GM18498 (cell line): ENCODE measurements at regions not wholly inside any gene's neighbourhood (a gene's known extent, or its start where the extent isn't known, plus 50 kb on each side); places are given as distances from the start of the nearest gene placed in this dataset.
"Not testable (repeated sequence)": the region's sequence is repeated elsewhere in the genome, so short reads cannot be mapped to it uniquely, and the experiment has no call there.

Experiments used
- ATAC-seq: cut with Tn5 transposase; IDR thresholded peaks from one replicate; pipeline ENCODE4 v1.9.1; 2021; ENCODE audit warnings: mild to moderate bottlenecking, moderate library complexity; ENCODE audit not compliant: unreplicated experiment

DNA sequence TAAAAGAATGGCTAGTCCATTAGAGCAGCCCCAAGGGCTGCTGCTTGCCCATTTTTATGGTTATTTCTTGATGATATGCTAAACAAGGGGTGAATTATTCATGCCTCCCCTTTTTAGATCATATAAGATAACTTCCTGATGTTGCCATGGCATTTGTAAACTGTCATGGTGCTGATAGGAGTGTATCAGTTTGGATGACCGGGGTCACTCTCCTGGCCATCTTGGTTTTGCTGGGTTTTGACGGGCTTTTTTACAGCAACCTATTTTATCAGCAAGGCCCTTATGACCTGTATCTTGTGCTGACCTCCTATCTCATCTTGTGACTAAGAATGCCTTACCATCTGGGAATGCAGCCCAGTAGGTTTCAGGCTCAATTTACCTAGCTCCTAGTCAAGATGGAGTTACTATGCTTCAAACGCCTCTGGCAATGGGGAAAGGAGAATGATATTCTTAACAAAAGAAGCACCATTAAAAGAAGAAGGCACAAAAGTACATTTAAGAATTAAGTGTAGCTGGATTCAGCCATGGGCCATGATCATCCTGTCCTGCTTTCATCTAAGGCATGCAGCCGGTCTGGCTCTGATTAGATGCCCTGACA is 1156.0 kb downstream of the PCDH9 start:
- ATAC-seq = no peak

DNA sequence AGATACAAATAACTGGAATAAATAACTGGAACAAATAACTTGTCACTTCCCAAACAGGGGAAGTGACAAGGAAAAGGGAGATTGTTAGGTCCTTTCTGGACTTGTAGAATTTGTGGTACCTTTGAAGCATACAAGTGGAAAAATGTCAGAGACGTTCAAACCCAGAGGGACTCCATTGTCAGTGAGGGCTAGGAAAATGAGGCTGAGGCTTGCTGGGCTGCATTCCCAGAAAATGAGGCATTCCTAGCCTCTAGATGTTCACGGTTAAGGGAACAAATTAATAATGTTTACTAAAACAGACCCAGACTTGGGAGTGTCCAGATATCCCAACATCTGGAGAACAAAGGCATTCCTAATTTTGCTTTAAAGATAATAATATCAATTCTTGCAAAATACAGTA is 1158.0 kb downstream of the PCDH9 start:
- not testable (repeated sequence) for ATAC-seq

- no peak for ATAC-seq
Measured at GRCh38 chr13:66071608-66072007, 1158.5 kb downstream of the PCDH9 start.

DNA sequence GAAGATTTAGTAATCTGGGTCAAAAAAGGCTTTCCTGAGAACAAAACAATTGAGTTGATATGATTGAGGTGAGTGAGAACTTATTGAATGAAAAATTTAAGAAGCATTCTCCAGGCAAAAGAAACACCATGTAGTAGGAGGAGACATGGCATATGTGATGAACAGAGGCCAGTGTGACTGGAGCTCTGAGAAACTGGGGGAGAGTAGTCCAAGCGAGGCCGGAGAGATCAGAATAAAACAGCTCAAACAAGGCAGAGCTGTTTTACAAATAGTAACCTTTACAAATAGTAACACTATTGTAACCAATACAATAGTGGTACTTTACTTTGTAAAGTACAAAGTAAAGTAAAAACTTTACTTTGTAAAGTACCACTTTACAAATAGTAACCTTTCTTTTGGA is 1159.1 kb downstream of the PCDH9 start:
- ATAC-seq = no peak

GRCh38 chr13:66069570-66069969 is 1160.6 kb downstream of the PCDH9 start:
- no peak for ATAC-seq

GRCh38 chr13:66068683-66069082 is 1161.5 kb downstream of the PCDH9 start:
- no peak for ATAC-seq

GRCh38 chr13:66048888-66049287 is 1181.2 kb downstream of the PCDH9 start:
- no peak for ATAC-seq

GRCh38 chr13:66040506-66040905 is 1189.6 kb downstream of the PCDH9 start:
- no peak for ATAC-seq

GRCh38 chr13:66037096-66037495 is 1193.0 kb downstream of the PCDH9 start:
- no peak for ATAC-seq

GRCh38 chr13:66036636-66037035 is 1193.5 kb downstream of the PCDH9 start:
- no peak for ATAC-seq

- ATAC-seq = no peak
Measured at GRCh38 chr13:66036024-66036614, 1194.0 kb downstream of the PCDH9 start.

GRCh38 chr13:66033924-66034323 is 1196.2 kb downstream of the PCDH9 start:
- ATAC-seq = no peak

DNA sequence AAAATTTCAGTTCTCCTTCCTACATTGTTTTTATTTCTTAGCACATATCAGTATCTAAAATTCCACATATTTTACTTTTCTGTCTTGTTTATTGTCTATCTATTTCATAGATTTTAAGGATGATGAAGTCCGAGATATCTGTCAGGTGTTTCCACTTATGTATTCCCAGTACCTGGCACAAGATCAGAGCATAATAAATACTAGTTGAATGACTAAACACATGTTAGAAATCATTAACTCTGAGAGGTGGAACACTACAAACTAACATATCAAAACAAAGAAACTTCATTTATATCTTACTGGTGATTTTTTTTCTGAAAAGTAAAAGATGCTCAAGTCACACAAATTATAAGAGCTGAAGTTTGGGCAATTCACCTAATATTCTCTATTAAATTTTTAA is 1208.3 kb downstream of the PCDH9 start:
- ATAC-seq = no peak

GRCh38 chr13:66014771-66015170 is 1215.4 kb downstream of the PCDH9 start:
- ATAC-seq = no peak

- no peak for ATAC-seq
Measured at GRCh38 chr13:66009241-66009640, 1220.9 kb downstream of the PCDH9 start.

DNA sequence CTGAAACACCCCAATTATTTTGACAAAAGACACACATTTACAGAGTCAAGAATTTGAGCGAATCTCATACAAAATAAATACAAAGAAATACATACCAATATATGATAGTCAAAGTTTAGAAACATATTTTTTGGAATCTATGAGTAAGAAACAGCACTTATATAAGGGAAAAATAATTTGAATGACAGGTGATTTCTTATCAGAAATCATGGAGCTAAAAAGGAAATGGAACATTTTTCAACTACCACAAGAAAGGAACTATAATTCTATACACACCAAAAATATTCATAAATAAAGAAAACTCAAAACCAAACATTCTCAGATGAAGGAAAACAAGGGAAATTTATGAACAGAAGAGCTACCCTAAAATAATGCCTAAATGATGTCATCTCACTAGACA is 1226.6 kb downstream of the PCDH9 start:
- no peak for ATAC-seq

DNA sequence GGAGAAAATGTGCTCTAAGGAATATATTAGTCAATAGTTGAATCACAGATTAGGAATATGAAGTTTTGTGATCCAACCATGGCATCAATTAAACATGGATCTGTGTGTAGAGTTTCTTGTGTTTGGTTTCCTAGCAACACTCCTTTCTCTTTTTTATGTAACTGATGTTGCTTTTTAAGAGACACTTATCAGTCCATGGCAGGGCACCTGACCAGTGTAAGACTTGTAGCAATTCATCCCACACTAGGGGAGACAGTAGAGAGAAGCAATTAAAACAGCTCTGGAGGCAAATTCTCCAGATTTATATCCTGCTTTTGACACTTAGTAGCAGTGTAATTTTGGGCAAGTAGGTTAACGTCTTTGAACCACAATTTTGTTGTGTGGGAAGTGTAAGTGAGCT is 1229.0 kb downstream of the PCDH9 start:
- ATAC-seq = no peak

DNA sequence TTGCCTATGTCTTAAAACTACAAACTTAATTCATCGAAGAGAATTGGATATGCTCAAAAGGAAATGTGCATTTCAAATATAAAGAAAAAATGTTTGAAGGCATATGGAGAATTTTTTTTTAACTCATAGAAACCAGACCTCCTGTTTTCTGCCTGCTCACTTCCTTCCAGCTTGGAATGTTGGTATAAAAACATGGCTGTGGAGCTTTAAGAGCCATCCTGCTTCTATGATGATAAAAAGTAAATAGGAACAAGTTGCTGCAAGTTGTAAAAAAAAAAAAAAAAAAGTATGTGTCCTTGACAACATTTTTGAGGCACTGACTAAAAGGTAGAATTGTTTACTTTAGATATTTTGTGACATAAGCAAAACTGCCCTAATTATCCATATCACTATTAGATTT is 1230.7 kb downstream of the PCDH9 start:
- no peak for ATAC-seq

DNA sequence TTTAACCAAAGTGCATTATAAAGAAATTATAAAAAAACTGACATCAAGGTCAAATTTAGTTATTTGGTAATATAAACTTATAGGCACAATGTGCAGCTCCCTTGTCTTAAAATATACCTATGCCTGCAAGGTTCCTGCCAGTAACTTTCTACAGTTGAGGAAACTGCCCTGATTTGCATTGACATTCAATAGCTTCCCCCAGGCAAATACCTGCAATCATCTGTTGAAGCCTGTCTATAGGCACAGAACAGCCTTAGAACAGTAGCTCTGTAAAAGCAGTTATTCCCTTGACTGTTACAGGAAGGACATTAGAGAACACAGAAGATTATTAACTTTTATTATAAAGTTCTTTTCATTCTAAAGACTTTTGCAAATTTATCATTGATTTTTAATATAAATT is 1239.5 kb downstream of the PCDH9 start:
- no peak for ATAC-seq

DNA sequence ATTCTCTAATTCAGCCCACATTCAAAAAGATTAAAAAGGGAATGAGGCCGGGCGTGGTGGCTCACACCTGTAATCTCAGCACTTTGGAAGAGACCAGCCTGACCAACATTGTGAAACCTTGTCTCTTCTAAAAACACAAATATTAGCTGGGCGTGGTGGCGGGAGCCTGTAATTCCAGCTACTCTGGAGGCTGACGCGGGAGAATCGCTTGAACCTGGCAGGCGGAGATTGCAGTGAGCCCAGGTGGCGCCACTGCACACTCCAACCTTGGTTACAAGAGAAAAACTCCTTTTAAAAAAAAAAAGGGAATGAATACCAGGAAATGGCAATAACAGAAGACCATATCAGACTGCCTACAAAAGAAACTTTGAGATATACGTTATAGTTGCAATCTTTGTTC is 1244.5 kb downstream of the PCDH9 start:
- no peak for ATAC-seq

- ATAC-seq = no peak
Measured at GRCh38 chr13:65977525-65977924, 1252.6 kb downstream of the PCDH9 start.

DNA sequence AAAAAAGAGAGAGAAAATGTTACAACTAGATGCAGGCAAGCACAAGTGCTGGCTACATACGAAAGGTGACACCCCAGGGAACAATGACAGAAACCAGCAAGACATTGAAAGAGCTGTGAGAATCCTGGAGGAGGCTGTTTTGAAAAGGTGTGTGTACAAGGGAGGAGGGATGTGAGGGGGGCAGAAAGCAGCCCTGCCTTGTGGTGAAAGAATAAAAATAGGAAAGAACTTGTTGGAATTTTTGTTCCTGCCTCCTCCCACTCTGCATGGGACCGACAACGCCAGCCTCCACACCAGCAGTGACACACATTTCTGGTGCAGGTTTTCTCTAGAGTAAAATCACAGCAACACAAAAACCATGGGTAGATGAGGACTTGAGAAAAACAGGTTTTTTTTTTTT is 1258.6 kb downstream of the PCDH9 start:
- no peak for ATAC-seq

GRCh38 chr13:65966991-65967451 is 1263.1 kb downstream of the PCDH9 start:
- no peak for ATAC-seq
